ENCODE measurements at regions not wholly inside any gene's neighbourhood (a gene's known extent, or its start where the extent isn't known, plus 50 kb on each side); places are given as distances from the start of the nearest gene placed in this dataset.

GRCh38 chr16:86044241-86044671 is 145.3 kb downstream of the IRF8 start:
- peak; percentile 29 to 62 (median 36) for TF ChIP-seq CTCF (optimal IDR thresholded peaks at IDR 0.05 in 1 of 3, IDR thresholded peaks at IDR 0.05 in 1 of 3, conservative IDR thresholded peaks at IDR 0.05 in 1 of 3; ENCODE audit: extremely low read depth in 1 of 3, insufficient read depth in 2 of 3, low read length in 3 of 3)
- no peak for TF ChIP-seq EZH2 (IDR thresholded peaks at IDR 0.05; ENCODE audit: low read length)

All from keratinocyte (primary cell).